Renal cortical epithelial cell (primary cell): ENCODE measurements at regions not wholly inside any gene's neighbourhood (a gene's known extent, or its start where the extent isn't known, plus 50 kb on each side); places are given as distances from the start of the nearest gene placed in this dataset.

Experiments used
- DNase-seq: peaks from one replicate; pipeline ENCODE4 v3.0.0-alpha.2; 2011; ENCODE audit warnings: low read depth

GRCh38 chr3:34011171-34012101 lies 213.0 kb downstream of the PDCD6IP start:
- peak; percentile 72 for DNase-seq

GRCh38 chr3:34012102-34012461 lies 213.7 kb downstream of the PDCD6IP start:
- peak; percentile 98 for DNase-seq

GRCh38 chr3:34013818-34014570 lies 215.6 kb downstream of the PDCD6IP start:
- no peak for DNase-seq

- no peak for DNase-seq
These were observed 217.0 kb downstream of the PDCD6IP start for GRCh38 chr3:34015204-34016142.

GRCh38 chr3:34016925-34017587 lies 218.6 kb downstream of the PDCD6IP start:
- no peak for DNase-seq

- DNase-seq, result no peak
These were observed 219.3 kb downstream of the PDCD6IP start for GRCh38 chr3:34017757-34018156.

- DNase-seq, result no peak
These were observed 220.7 kb downstream of the PDCD6IP start for GRCh38 chr3:34019158-34019557.

GRCh38 chr3:34020170-34020569 lies 221.7 kb downstream of the PDCD6IP start:
- no peak for DNase-seq

GRCh38 chr3:34020726-34021680 lies 222.6 kb downstream of the PDCD6IP start:
- no peak for DNase-seq

GRCh38 chr3:34022147-34022546 lies 223.7 kb downstream of the PDCD6IP start:
- no peak for DNase-seq

- no peak for DNase-seq
These were observed 226.2 kb downstream of the PDCD6IP start for GRCh38 chr3:34024447-34025240.

GRCh38 chr3:34033839-34034238 lies 235.4 kb downstream of the PDCD6IP start:
- no peak for DNase-seq

GRCh38 chr3:34034840-34035239 lies 236.4 kb downstream of the PDCD6IP start:
- no peak for DNase-seq

- DNase-seq, result no peak
These were observed 237.3 kb downstream of the PDCD6IP start for GRCh38 chr3:34035775-34036174.

- DNase-seq, result no peak
These were observed 238.8 kb downstream of the PDCD6IP start for GRCh38 chr3:34037260-34037659.

GRCh38 chr3:34038131-34038530 lies 239.7 kb downstream of the PDCD6IP start:
- DNase-seq, result no peak

GRCh38 chr3:34046154-34046553 lies 247.7 kb downstream of the PDCD6IP start:
- DNase-seq, result no peak

- DNase-seq, result no peak
These were observed 255.2 kb downstream of the PDCD6IP start for GRCh38 chr3:34053626-34054025.

- no peak for DNase-seq
These were observed 257.9 kb downstream of the PDCD6IP start for GRCh38 chr3:34056181-34056910.
